ENCODE measurements at regions not wholly inside any gene's neighbourhood (a gene's known extent, or its start where the extent isn't known, plus 50 kb on each side); places are given as distances from the start of the nearest gene placed in this dataset.

DNA sequence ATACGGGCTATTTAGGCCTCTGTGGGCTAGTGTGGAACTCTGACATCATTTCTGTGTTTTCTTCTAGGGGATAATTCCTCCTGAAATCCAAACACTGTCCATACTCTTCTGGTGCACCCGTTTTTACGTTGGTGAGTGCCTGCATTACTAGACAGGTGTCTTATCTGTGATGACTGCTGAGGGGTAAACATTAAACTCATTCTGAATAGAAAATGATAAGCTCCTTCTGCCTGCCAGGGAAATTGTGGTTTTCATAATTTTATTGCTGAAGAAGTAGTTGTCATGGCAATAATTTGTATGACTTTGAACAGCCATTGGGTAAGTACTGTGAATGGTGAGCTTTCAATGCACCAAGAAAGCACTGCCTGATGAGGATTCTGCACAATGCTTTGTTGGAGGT lies 705.6 kb downstream of the UTRN start:
- Mint-ChIP-seq H3K27me3 (ENCODE audit: insufficient read depth) (no peaks in the 10 kb centered on the region; the same call in none of the 2 replicates), H3K9me3 (peaks cover under 1% of the 10 kb centered on the region; the same call in 1 of the 2 replicates), H3K4me3 (no peak overlapping the region), H3K27ac (no peak overlapping the region), H3K36me3 (ENCODE audit: low read depth) (no peaks in the 10 kb centered on the region; the same call in 1 of the 2 replicates), H3K4me1 (ENCODE audit: low read depth) (peaks cover 11% of the 10 kb centered on the region)
- no peak for DNase-seq
- TF ChIP-seq, protein P1, sequence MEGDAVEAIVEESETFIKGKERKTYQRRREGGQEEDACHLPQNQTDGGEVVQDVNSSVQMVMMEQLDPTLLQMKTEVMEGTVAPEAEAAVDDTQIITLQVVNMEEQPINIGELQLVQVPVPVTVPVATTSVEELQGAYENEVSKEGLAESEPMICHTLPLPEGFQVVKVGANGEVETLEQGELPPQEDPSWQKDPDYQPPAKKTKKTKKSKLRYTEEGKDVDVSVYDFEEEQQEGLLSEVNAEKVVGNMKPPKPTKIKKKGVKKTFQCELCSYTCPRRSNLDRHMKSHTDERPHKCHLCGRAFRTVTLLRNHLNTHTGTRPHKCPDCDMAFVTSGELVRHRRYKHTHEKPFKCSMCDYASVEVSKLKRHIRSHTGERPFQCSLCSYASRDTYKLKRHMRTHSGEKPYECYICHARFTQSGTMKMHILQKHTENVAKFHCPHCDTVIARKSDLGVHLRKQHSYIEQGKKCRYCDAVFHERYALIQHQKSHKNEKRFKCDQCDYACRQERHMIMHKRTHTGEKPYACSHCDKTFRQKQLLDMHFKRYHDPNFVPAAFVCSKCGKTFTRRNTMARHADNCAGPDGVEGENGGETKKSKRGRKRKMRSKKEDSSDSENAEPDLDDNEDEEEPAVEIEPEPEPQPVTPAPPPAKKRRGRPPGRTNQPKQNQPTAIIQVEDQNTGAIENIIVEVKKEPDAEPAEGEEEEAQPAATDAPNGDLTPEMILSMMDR (IDR thresholded peaks at IDR 0.05): no peak

GRCh38 chr6:144993870-144994269 lies 708.7 kb downstream of the UTRN start:
- H3K9me3 Mint-ChIP-seq: no peaks in the 10 kb centered on the region
- no peak overlapping the region for H3K27ac Mint-ChIP-seq
- no peaks in the 10 kb centered on the region for H3K36me3 Mint-ChIP-seq (ENCODE audit: low read depth)
- DNase-seq: peak; percentile 36
- no peak overlapping the region for H3K4me3 Mint-ChIP-seq
- H3K4me1 Mint-ChIP-seq (ENCODE audit: low read depth): peaks cover 11% of the 10 kb centered on the region
- TF ChIP-seq, protein P1 (IDR thresholded peaks at IDR 0.05): no peak
- H3K27me3 Mint-ChIP-seq (ENCODE audit: insufficient read depth): no peaks in the 10 kb centered on the region; the same call in 1 of the 2 replicates

GRCh38 chr6:144997996-144998395 lies 712.9 kb downstream of the UTRN start:
- Mint-ChIP-seq H3K9me3 (no peaks in the 10 kb centered on the region), H3K4me3 (no peak overlapping the region), H3K36me3 (ENCODE audit: low read depth) (no peaks in the 10 kb centered on the region; the same call in 1 of the 2 replicates), H3K4me1 (ENCODE audit: low read depth) (peaks cover 11% of the 10 kb centered on the region), H3K27me3 (ENCODE audit: insufficient read depth) (peaks cover 1% of the 10 kb centered on the region; the same call in 1 of the 2 replicates), H3K27ac (no peak overlapping the region)
- no peak for DNase-seq
- TF ChIP-seq, protein P1 (IDR thresholded peaks at IDR 0.05): no peak

- peaks cover 1% of the 10 kb centered on the region; the same call in 1 of the 2 replicates for H3K27me3 Mint-ChIP-seq (ENCODE audit: insufficient read depth)
These were observed 714.0 kb downstream of the UTRN start for GRCh38 chr6:144999127-144999526.

GRCh38 chr6:145003145-145003544 lies 718.0 kb downstream of the UTRN start:
- no peaks in the 10 kb centered on the region for H3K4me1 Mint-ChIP-seq (ENCODE audit: low read depth)
- DNase-seq: no peak
- H3K27me3 Mint-ChIP-seq (ENCODE audit: insufficient read depth): peaks cover 1% of the 10 kb centered on the region; the same call in 1 of the 2 replicates
- H3K4me3 Mint-ChIP-seq: no peak overlapping the region
- no peak overlapping the region for H3K27ac Mint-ChIP-seq
- H3K36me3 Mint-ChIP-seq (ENCODE audit: low read depth): no peaks in the 10 kb centered on the region; the same call in none of the 2 replicates
- TF ChIP-seq, protein P1 (IDR thresholded peaks at IDR 0.05): no peak
- H3K9me3 Mint-ChIP-seq: no peaks in the 10 kb centered on the region

More at GRCh38 chr6:144999127-144999526, 714.0 kb downstream of the UTRN start:
- no peak overlapping the region for H3K4me3 Mint-ChIP-seq
- DNase-seq: no peak
- H3K4me1 Mint-ChIP-seq (ENCODE audit: low read depth): peaks cover 2% of the 10 kb centered on the region
- no peaks in the 10 kb centered on the region; the same call in 1 of the 2 replicates for H3K36me3 Mint-ChIP-seq (ENCODE audit: low read depth)
- no peak overlapping the region for H3K27ac Mint-ChIP-seq
- no peaks in the 10 kb centered on the region for H3K9me3 Mint-ChIP-seq
- TF ChIP-seq, protein P1 (IDR thresholded peaks at IDR 0.05): no peak

All from HFFc6 (cell line).